Gastroesophageal sphincter (tissue), 4 donors: ENCODE measurements at regions not wholly inside any gene's neighbourhood (a gene's known extent, or its start where the extent isn't known, plus 50 kb on each side); places are given as distances from the start of the nearest gene placed in this dataset.

Source experiments
- ATAC-seq: fragments of 150-250 bp; one replicate; pipeline ENCODE4 v1.9.1; 2016; ENCODE audit warnings: mild to moderate bottlenecking, moderate library complexity
- H3K27ac ChIP-seq, 4 donors: fragments of 200-600 bp; sonication (generic) in 3 of 4; 1 replicate in 3 of 4; 2 replicates in 1 of 4; pipeline ENCODE4 v1.5.1; 2016 to 2019
- H3K27me3 ChIP-seq: fragments of 200-600 bp; sonication (generic); one replicate; pipeline ENCODE4 v1.5.1; 2019
- H3K36me3 ChIP-seq, 2 donors: fragments of 200-600 bp; sonication (generic); one replicate each; pipeline ENCODE4 v1.5.1; 2019; ENCODE audit warnings: control low read depth in 1 of 2
- H3K4me1 ChIP-seq, 3 donors: fragments of 200-600 bp; sonication (generic); 1 replicate in 2 of 3; 2 replicates in 1 of 3; pipeline ENCODE4 v1.5.1; 2016 to 2019; ENCODE audit warnings: control low read depth in 2 of 3
- H3K4me3 ChIP-seq, 2 donors: fragments of 200-600 bp; sonication (generic); one replicate each; pipeline ENCODE4 v1.5.1; 2019; ENCODE audit warnings: mild to moderate bottlenecking in 1 of 2, moderate library complexity in 1 of 2
- H3K9me3 ChIP-seq, 3 donors: fragments of 200-600 bp; sonication (generic); one replicate each; pipeline ENCODE4 v1.5.1; 2017 to 2019; ENCODE audit warnings: control low read depth in 2 of 3
- CTCF ChIP-seq, 4 experiments: fragments of 200-600 bp in 2 of 4; fragments of 450-650 bp in 2 of 4; sonication (generic) in 1 of 4; IDR thresholded peaks; one replicate each; pipeline ENCODE4 v1.5.1; 2017 to 2019; ENCODE audit warnings: antibody characterized with exemption in 4 of 4, mild to moderate bottlenecking in 2 of 4, moderate library complexity in 2 of 4
- EP300 ChIP-seq: sonication (generic); formaldehyde crosslinking; IDR thresholded peaks from one replicate; pipeline ENCODE4 v1.6.1; 2017; ENCODE audit warnings: antibody characterized with exemption, mild to moderate bottlenecking
- POLR2A ChIP-seq, 2 donors: fragments of 450-650 bp; IDR thresholded peaks; one replicate each; pipeline ENCODE4 v1.6.1; 2017; ENCODE audit warnings: antibody characterized with exemption in 2 of 2, mild to moderate bottlenecking in 2 of 2, moderate library complexity in 1 of 2
- POLR2AphosphoS5 ChIP-seq: sonication (generic); formaldehyde crosslinking; IDR thresholded peaks from one replicate; pipeline ENCODE4 v1.6.1; 2017; ENCODE audit warnings: antibody characterized with exemption
- WGBS, 2 donors: methylation state at CpG; one replicate each; pipeline ENCODE4 v1.1.5; 2018; ENCODE audit warnings: low coverage in 1 of 2; 5-methylcytosine and 5-hydroxymethylcytosine counted together

DNA sequence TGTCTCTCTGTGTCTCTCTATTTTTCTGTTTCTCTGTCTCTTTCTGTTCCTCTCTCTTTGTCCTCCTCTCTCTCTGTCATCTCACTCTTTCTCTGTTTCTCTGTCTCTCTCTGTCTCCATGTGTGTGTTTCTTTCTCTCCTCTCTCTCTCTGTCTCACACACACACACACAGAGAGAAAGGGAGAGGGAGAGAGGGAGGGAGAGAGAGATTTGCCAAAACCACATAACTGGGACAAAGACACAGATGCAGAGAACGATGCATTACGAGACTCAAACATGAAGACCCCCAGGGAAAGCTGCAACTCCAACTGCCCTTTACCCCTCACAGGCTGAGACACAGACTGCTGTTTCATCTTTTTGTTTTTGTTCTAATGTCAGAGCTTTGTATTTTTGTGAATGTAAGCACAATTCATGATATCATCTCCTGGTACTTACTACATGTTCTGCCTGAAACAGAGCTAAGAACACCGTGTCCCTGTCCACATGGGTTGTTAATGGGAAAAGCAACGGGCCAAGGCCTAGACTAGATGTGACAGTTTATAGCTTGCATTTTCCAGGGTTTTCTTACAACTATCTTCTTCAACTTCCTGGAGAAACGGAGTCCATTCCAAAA lies 177.1 kb upstream of the ARID1B start:
- Histone ChIP-seq H3K27me3 (no peaks in the 10 kb centered on the region), H3K4me1 (peaks cover 0 to 10% (median 0%) of the 10 kb centered on the region in 3 donors), H3K27ac (peak overlapping the region in 3 of 4 donors; percentile 60 to 73 (median 65)), H3K9me3 (peaks cover 0 to 7% (median 0%) of the 10 kb centered on the region in 3 donors), H3K4me3 (no peak overlapping the region), H3K36me3 (no peaks in the 10 kb centered on the region)
- TF ChIP-seq POLR2AphosphoS5: peak; percentile 86
- no peak for TF ChIP-seq POLR2A (IDR thresholded peaks at IDR 0.05)
- TF ChIP-seq EP300: peak; percentile 13
- peak; percentile 91 for ATAC-seq
- 46 to 54% methylated on average over 4 to 5 of the region's 5 CpGs for WGBS, 2 donors

GRCh38 chr6:156599366-156599765 lies 177.8 kb upstream of the ARID1B start:
- peak overlapping the region; percentile 21 to 73 (median 44) for H3K27ac ChIP-seq

GRCh38 chr6:156598855-156599180 lies 178.4 kb upstream of the ARID1B start:
- Histone ChIP-seq H3K9me3 (no peaks in the 10 kb centered on the region), H3K27me3 (no peaks in the 10 kb centered on the region), H3K4me1 (peaks cover 0 to 10% (median 0%) of the 10 kb centered on the region in 3 donors), H3K4me3 (no peak overlapping the region), H3K27ac (peak overlapping the region in 2 of 4 donors; percentile 65 to 73), H3K36me3 (no peaks in the 10 kb centered on the region)
- TF ChIP-seq CTCF (IDR thresholded peaks at IDR 0.05) (no peak), POLR2A (IDR thresholded peaks at IDR 0.05) (no peak), POLR2AphosphoS5 (no peak), EP300 (no peak)
- no peak for ATAC-seq
- 66 to 100% methylated on average over 1 to 6 of the region's 6 CpGs for WGBS, 2 donors

More at GRCh38 chr6:156599366-156599765, 177.8 kb upstream of the ARID1B start:
- no peaks in the 10 kb centered on the region for H3K36me3 ChIP-seq
- peaks cover 0 to 10% (median 0%) of the 10 kb centered on the region in 3 donors for H3K4me1 ChIP-seq
- TF ChIP-seq POLR2A (IDR thresholded peaks at IDR 0.05): no peak
- TF ChIP-seq CTCF (IDR thresholded peaks at IDR 0.05): no peak
- no peak for TF ChIP-seq EP300
- TF ChIP-seq POLR2AphosphoS5: no peak
- H3K27me3 ChIP-seq: no peaks in the 10 kb centered on the region
- no peak overlapping the region for H3K4me3 ChIP-seq
- ATAC-seq: no peak
- H3K9me3 ChIP-seq: peaks cover 0 to under 1% (median 0%) of the 10 kb centered on the region in 3 donors
- WGBS, 2 donors: 72 to 89% methylated on average over 5 to 6 of the region's 11 CpGs

DNA sequence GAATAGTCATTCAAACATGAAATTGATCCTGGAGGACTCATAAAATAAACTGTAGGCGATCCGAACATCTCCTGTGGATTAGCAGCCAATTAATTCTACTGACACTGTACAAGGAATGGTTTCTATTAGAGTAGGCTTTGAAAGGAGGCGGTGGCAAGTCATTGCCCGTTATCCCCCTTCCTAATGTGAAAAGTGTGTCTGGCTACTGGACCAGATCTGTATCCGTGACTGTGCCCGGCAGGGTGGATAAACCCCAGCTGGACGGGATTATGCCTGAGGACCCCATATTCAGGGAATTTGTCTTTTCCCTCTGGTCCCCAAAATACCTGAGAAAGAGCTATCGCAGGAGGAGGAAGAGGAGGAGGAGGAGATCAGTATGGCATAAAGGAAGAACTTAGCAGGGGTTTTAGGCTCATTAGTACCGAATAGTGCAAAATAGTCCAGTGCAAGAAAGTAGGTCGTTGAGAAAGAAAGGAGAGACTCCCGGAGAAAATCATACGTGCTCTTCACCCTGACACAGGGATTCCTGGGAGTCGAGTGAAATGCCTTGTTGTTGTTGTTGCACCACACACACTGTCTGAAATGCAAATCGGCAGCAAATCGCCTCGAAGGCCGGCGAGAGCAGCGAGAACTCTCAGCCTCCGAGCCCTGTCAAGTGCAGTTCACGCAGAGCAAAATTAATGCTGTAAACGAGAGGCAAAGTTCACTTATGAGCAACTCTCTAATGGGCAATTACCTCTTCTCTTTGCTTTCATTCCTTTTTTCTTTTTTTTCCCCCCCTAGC lies 178.9 kb upstream of the ARID1B start:
- Histone ChIP-seq H3K27ac (no peak overlapping the region), H3K27me3 (no peaks in the 10 kb centered on the region), H3K9me3 (no peaks in the 10 kb centered on the region), H3K36me3 (no peaks in the 10 kb centered on the region), H3K4me3 (no peak overlapping the region), H3K4me1 (peaks cover 0 to 10% (median 0%) of the 10 kb centered on the region in 3 donors)
- TF ChIP-seq POLR2AphosphoS5 (no peak), EP300 (no peak), CTCF (IDR thresholded peaks at IDR 0.05) (no peak), POLR2A (IDR thresholded peaks at IDR 0.05) (no peak)
- WGBS, 2 donors: 69 to 74% methylated on average over 12 to 21 of the region's 22 CpGs
- ATAC-seq: no peak

DNA sequence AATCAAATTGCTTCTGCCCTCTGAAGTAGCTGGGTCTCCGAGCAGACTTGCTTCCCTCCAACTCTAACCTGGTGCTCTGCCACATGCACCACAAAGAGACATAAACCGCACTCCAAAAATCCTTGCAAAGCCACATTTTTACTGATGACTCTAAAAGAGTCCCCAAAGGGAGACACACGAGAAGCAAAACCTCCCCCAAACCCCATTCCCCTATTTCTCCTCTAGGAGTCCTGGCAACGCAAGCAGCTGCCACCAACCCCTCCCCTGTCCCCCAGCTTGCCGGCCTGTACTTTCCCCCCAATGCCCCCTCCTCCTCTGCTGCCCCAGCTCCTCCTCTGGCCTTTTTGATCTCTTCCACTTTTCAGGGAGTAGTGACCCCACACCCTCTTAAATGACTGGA lies 180.1 kb upstream of the ARID1B start:
- Histone ChIP-seq H3K36me3 (no peaks in the 10 kb centered on the region), H3K27me3 (no peaks in the 10 kb centered on the region), H3K4me1 (peaks cover 0 to 10% (median 0%) of the 10 kb centered on the region in 3 donors), H3K9me3 (no peaks in the 10 kb centered on the region), H3K4me3 (no peak overlapping the region), H3K27ac (no peak overlapping the region)
- TF ChIP-seq POLR2A (IDR thresholded peaks at IDR 0.05) (no peak), POLR2AphosphoS5 (no peak), CTCF (IDR thresholded peaks at IDR 0.05) (no peak), EP300 (no peak)
- ATAC-seq: no peak
- WGBS, 2 donors: 63 to 75% methylated on average over 4 to 5 of the region's 5 CpGs
